ENCODE measurements at regions not wholly inside any gene's neighbourhood (a gene's known extent, or its start where the extent isn't known, plus 50 kb on each side); places are given as distances from the start of the nearest gene placed in this dataset.

GRCh38 chr5:98096155-98096554, 677.3 kb upstream of the RGMB start:
- WGBS (ENCODE audit: insufficient coverage, insufficient read length), result no CpG with 5 or more reads among the region's 1 CpG
- no peaks in the 10 kb centered on the region for H3K27me3 ChIP-seq (ENCODE audit: control insufficient read depth, insufficient read depth, low read length)
- no peaks in the 10 kb centered on the region for H3K4me1 ChIP-seq (ENCODE audit: control insufficient read depth, insufficient read depth, low read length)
- no peaks in the 10 kb centered on the region for H3K36me3 ChIP-seq (ENCODE audit: control insufficient read depth, insufficient read depth, low read length)
- H3K4me3 ChIP-seq (ENCODE audit: low read length), result no peak overlapping the region
- no peak for DNase-seq (ENCODE audit: low read depth, low spot score)
- H3K9me3 ChIP-seq (ENCODE audit: control insufficient read depth, insufficient read depth, low read length), result no peaks in the 10 kb centered on the region
- no peak overlapping the region for H3K27ac ChIP-seq (ENCODE audit: low read length)

- Histone ChIP-seq H3K4me3 (ENCODE audit: low read length) (no peak overlapping the region), H3K4me1 (ENCODE audit: control insufficient read depth, insufficient read depth, low read length) (no peaks in the 10 kb centered on the region), H3K9me3 (ENCODE audit: control insufficient read depth, insufficient read depth, low read length) (no peaks in the 10 kb centered on the region), H3K36me3 (ENCODE audit: control insufficient read depth, insufficient read depth, low read length) (no peaks in the 10 kb centered on the region), H3K27ac (ENCODE audit: low read length) (no peak overlapping the region), H3K27me3 (ENCODE audit: control insufficient read depth, insufficient read depth, low read length) (no peaks in the 10 kb centered on the region)
- no CpG with 5 or more reads among the region's 3 CpGs for WGBS (ENCODE audit: insufficient coverage, insufficient read length)
- no peak for DNase-seq (ENCODE audit: low read depth, low spot score)
These were observed 673.9 kb upstream of the RGMB start for GRCh38 chr5:98099448-98100105.

DNA sequence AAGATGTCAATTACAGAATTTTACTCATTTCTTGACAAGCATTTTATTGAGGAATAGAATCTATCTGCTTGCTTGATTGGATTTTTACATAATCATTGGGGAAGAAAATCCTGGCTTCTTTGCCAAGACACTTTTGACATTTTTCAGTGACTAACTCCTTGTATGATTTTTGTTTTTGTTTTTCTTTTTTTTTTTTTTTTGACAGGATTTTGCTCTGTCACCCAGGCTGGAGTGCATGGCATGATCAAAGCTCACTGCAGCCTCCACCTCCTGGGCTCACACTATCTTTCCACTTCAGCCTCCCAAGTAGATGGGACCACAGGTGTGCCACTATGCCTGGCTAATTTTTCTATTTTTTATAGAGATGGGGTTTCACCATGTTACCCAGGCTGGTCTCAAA, 672.3 kb upstream of the RGMB start:
- Histone ChIP-seq H3K27me3 (ENCODE audit: control insufficient read depth, insufficient read depth, low read length) (no peaks in the 10 kb centered on the region), H3K36me3 (ENCODE audit: control insufficient read depth, insufficient read depth, low read length) (no peaks in the 10 kb centered on the region), H3K4me3 (ENCODE audit: low read length) (no peak overlapping the region), H3K4me1 (ENCODE audit: control insufficient read depth, insufficient read depth, low read length) (no peaks in the 10 kb centered on the region), H3K27ac (ENCODE audit: low read length) (no peak overlapping the region), H3K9me3 (ENCODE audit: control insufficient read depth, insufficient read depth, low read length) (no peaks in the 10 kb centered on the region)
- DNase-seq (ENCODE audit: low read depth, low spot score), result no peak

- WGBS (ENCODE audit: insufficient coverage, insufficient read length), result no CpG with 5 or more reads among the region's 3 CpGs
- no peak for DNase-seq (ENCODE audit: low read depth, low spot score)
- Histone ChIP-seq H3K4me3 (ENCODE audit: low read length) (no peak overlapping the region), H3K9me3 (ENCODE audit: control insufficient read depth, insufficient read depth, low read length) (no peaks in the 10 kb centered on the region), H3K27ac (ENCODE audit: low read length) (no peak overlapping the region), H3K27me3 (ENCODE audit: control insufficient read depth, insufficient read depth, low read length) (no peaks in the 10 kb centered on the region), H3K4me1 (ENCODE audit: control insufficient read depth, insufficient read depth, low read length) (no peaks in the 10 kb centered on the region), H3K36me3 (ENCODE audit: control insufficient read depth, insufficient read depth, low read length) (no peaks in the 10 kb centered on the region)
These were observed 670.5 kb upstream of the RGMB start for GRCh38 chr5:98102936-98103335.

DNA sequence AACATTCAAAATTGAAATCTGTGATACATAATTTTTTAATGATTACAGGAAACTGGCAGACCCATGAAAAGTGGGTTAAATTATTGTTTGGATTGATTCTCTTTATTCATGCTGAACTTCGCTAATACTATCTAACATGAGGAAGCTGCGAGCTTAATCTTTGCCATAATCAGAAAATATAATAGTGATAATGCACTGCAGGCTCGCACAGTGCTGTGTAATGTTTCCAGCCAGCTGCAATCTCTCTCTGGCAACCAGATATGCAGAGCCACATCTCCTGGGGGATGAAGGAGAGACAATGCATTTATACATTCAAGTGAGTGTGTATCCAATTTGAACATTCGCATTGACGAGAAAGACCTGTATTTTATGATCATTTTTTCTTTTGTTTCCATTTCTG, 669.7 kb upstream of the RGMB start:
- Histone ChIP-seq H3K9me3 (ENCODE audit: control insufficient read depth, insufficient read depth, low read length) (no peaks in the 10 kb centered on the region), H3K4me1 (ENCODE audit: control insufficient read depth, insufficient read depth, low read length) (no peaks in the 10 kb centered on the region), H3K4me3 (ENCODE audit: low read length) (no peak overlapping the region), H3K27me3 (ENCODE audit: control insufficient read depth, insufficient read depth, low read length) (no peaks in the 10 kb centered on the region), H3K27ac (ENCODE audit: low read length) (no peak overlapping the region), H3K36me3 (ENCODE audit: control insufficient read depth, insufficient read depth, low read length) (no peaks in the 10 kb centered on the region)
- WGBS (ENCODE audit: insufficient coverage, insufficient read length), result no CpG with 5 or more reads among the region's 5 CpGs
- no peak for DNase-seq (ENCODE audit: low read depth, low spot score)

DNA sequence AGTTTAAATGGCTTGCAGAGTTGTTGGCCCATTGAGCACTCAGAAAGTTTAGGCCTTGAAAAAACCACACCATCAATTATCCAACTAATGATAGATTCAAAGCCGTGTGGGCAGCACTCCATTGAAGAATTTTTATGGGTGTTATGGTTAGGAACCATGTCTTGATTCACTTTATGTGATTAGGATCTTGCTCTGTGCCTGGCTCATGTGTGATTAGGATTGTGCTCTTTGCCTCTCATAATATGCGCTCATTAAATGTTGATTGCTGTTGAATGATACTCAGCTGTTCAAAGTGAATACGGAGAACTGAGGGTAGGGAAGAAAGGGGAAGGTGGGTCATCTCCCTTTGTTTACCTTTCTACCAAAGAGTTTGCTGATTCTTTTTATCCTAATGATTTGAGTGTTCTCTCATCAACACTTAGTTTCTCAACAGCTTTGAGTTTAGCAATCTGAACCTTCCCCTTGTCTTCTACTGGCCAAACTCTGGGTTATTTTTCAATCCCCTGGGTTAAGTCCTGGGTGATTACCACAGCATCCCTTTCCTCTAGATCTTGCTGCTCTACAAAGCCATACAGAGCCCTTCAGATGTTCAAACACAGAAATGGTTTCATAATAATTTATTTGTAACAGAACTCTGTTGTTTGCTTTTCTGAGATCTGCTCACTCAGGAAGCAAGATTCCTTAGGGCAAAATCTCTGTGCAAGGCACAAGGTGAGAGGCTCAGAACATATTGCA, 668.8 kb upstream of the RGMB start:
- WGBS (ENCODE audit: insufficient coverage, insufficient read length), result no CpG with 5 or more reads among the region's 3 CpGs
- no peaks in the 10 kb centered on the region for H3K36me3 ChIP-seq (ENCODE audit: control insufficient read depth, insufficient read depth, low read length)
- H3K27me3 ChIP-seq (ENCODE audit: control insufficient read depth, insufficient read depth, low read length), result no peaks in the 10 kb centered on the region
- H3K27ac ChIP-seq (ENCODE audit: low read length), result no peak overlapping the region
- no peaks in the 10 kb centered on the region for H3K9me3 ChIP-seq (ENCODE audit: control insufficient read depth, insufficient read depth, low read length)
- no peak overlapping the region for H3K4me3 ChIP-seq (ENCODE audit: low read length)
- DNase-seq (ENCODE audit: low read depth, low spot score), result no peak
- no peaks in the 10 kb centered on the region for H3K4me1 ChIP-seq (ENCODE audit: control insufficient read depth, insufficient read depth, low read length)

- H3K27me3 ChIP-seq (ENCODE audit: control insufficient read depth, insufficient read depth, low read length), result no peaks in the 10 kb centered on the region
- no peaks in the 10 kb centered on the region for H3K4me1 ChIP-seq (ENCODE audit: control insufficient read depth, insufficient read depth, low read length)
- DNase-seq (ENCODE audit: low read depth, low spot score), result no peak
- H3K4me3 ChIP-seq (ENCODE audit: low read length), result no peak overlapping the region
- H3K9me3 ChIP-seq (ENCODE audit: control insufficient read depth, insufficient read depth, low read length), result no peaks in the 10 kb centered on the region
- H3K27ac ChIP-seq (ENCODE audit: low read length), result no peak overlapping the region
- no CpG with 5 or more reads among the region's 6 CpGs for WGBS (ENCODE audit: insufficient coverage, insufficient read length)
- H3K36me3 ChIP-seq (ENCODE audit: control insufficient read depth, insufficient read depth, low read length), result no peaks in the 10 kb centered on the region
These were observed 667.8 kb upstream of the RGMB start for GRCh38 chr5:98105681-98106080.

- Histone ChIP-seq H3K27me3 (ENCODE audit: control insufficient read depth, insufficient read depth, low read length) (no peaks in the 10 kb centered on the region), H3K4me3 (ENCODE audit: low read length) (no peak overlapping the region), H3K27ac (ENCODE audit: low read length) (no peak overlapping the region), H3K36me3 (ENCODE audit: control insufficient read depth, insufficient read depth, low read length) (no peaks in the 10 kb centered on the region), H3K4me1 (ENCODE audit: control insufficient read depth, insufficient read depth, low read length) (no peaks in the 10 kb centered on the region), H3K9me3 (ENCODE audit: control insufficient read depth, insufficient read depth, low read length) (no peaks in the 10 kb centered on the region)
- WGBS (ENCODE audit: insufficient coverage, insufficient read length), result no CpG with 5 or more reads among the region's 4 CpGs
- DNase-seq (ENCODE audit: low read depth, low spot score), result no peak
These were observed 667.1 kb upstream of the RGMB start for GRCh38 chr5:98106116-98107031.

GRCh38 chr5:98108497-98108896, 665.0 kb upstream of the RGMB start:
- DNase-seq (ENCODE audit: low read depth, low spot score), result no peak
- Histone ChIP-seq H3K36me3 (ENCODE audit: control insufficient read depth, insufficient read depth, low read length) (no peaks in the 10 kb centered on the region), H3K4me1 (ENCODE audit: control insufficient read depth, insufficient read depth, low read length) (no peaks in the 10 kb centered on the region), H3K27ac (ENCODE audit: low read length) (no peak overlapping the region), H3K4me3 (ENCODE audit: low read length) (no peak overlapping the region), H3K9me3 (ENCODE audit: control insufficient read depth, insufficient read depth, low read length) (no peaks in the 10 kb centered on the region; the same call in 1 of the 2 replicates), H3K27me3 (ENCODE audit: control insufficient read depth, insufficient read depth, low read length) (no peaks in the 10 kb centered on the region)
- WGBS (ENCODE audit: insufficient coverage, insufficient read length), result no CpG with 5 or more reads among the region's 1 CpG

DNA sequence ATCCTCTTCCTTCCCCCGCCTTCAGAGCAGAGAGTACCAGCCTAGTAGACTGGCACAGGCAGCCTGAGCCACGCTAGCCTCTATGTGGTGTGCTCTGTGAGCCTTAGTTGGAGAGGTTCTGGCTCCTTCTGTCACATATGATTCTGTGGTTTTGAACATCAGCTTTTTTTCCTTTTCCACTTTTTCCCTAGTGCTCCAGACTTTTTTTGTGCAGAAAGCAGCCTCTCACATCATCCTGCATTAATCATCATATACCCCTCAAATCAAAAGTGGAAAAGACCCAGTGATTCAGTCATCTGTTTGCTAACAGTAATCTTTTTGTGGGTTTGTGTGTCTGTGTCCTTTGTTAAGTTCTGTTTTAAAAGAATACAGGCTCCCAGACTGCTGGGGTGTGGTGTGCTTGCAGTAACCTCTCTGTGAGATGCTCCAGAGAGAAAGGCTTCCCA, 663.9 kb upstream of the RGMB start:
- Histone ChIP-seq H3K36me3 (ENCODE audit: control insufficient read depth, insufficient read depth, low read length) (no peaks in the 10 kb centered on the region), H3K9me3 (ENCODE audit: control insufficient read depth, insufficient read depth, low read length) (no peaks in the 10 kb centered on the region; the same call in 1 of the 2 replicates), H3K27ac (ENCODE audit: low read length) (no peak overlapping the region), H3K4me1 (ENCODE audit: control insufficient read depth, insufficient read depth, low read length) (no peaks in the 10 kb centered on the region), H3K4me3 (ENCODE audit: low read length) (no peak overlapping the region), H3K27me3 (ENCODE audit: control insufficient read depth, insufficient read depth, low read length) (no peaks in the 10 kb centered on the region)
- no peak for DNase-seq (ENCODE audit: low read depth, low spot score)
- no CpG with 5 or more reads among the region's 2 CpGs for WGBS (ENCODE audit: insufficient coverage, insufficient read length)
